GM19463 (cell line): ENCODE measurements at regions not wholly inside any gene's neighbourhood (a gene's known extent, or its start where the extent isn't known, plus 50 kb on each side); places are given as distances from the start of the nearest gene placed in this dataset.
"Not testable (repeated sequence)": the region's sequence is repeated elsewhere in the genome, so short reads cannot be mapped to it uniquely, and the experiment has no call there.

Source experiments
- ATAC-seq: cut with Tn5 transposase; IDR thresholded peaks from one replicate; pipeline ENCODE4 v1.9.1; 2021; ENCODE audit warnings: mild to moderate bottlenecking, moderate library complexity; ENCODE audit not compliant: unreplicated experiment

GRCh38 chr9:38259056-38259455 is 133.4 kb upstream of the ALDH1B1 start:
- ATAC-seq: no peak

GRCh38 chr9:38257626-38258215 is 134.8 kb upstream of the ALDH1B1 start:
- ATAC-seq: no peak

GRCh38 chr9:38256461-38256860 is 136.0 kb upstream of the ALDH1B1 start:
- ATAC-seq: no peak

- no peak for ATAC-seq
Measured at GRCh38 chr9:38255599-38255998, 136.9 kb upstream of the ALDH1B1 start.

GRCh38 chr9:38254756-38255155 is 137.7 kb upstream of the ALDH1B1 start:
- ATAC-seq: no peak

GRCh38 chr9:38254151-38254550 is 138.4 kb upstream of the ALDH1B1 start:
- no peak for ATAC-seq

GRCh38 chr9:38253200-38253599 is 139.3 kb upstream of the ALDH1B1 start:
- no peak for ATAC-seq

GRCh38 chr9:38251036-38251860 is 141.3 kb upstream of the ALDH1B1 start:
- no peak for ATAC-seq

- ATAC-seq: no peak
Measured at GRCh38 chr9:38250279-38251035, 142.0 kb upstream of the ALDH1B1 start.

GRCh38 chr9:38249587-38250210 is 142.8 kb upstream of the ALDH1B1 start:
- ATAC-seq: no peak

- no peak for ATAC-seq
Measured at GRCh38 chr9:38249049-38249448, 143.5 kb upstream of the ALDH1B1 start.

- ATAC-seq: no peak
Measured at GRCh38 chr9:38246833-38247232, 145.7 kb upstream of the ALDH1B1 start.

- no peak for ATAC-seq
Measured at GRCh38 chr9:38244971-38245370, 147.5 kb upstream of the ALDH1B1 start.

- no peak for ATAC-seq
Measured at GRCh38 chr9:38243993-38244392, 148.5 kb upstream of the ALDH1B1 start.

GRCh38 chr9:38242151-38242550 is 150.4 kb upstream of the ALDH1B1 start:
- not testable (repeated sequence) for ATAC-seq

GRCh38 chr9:38240051-38240450 is 152.5 kb upstream of the ALDH1B1 start:
- no peak for ATAC-seq

GRCh38 chr9:38235244-38235643 is 157.3 kb upstream of the ALDH1B1 start:
- no peak for ATAC-seq

- no peak for ATAC-seq
Measured at GRCh38 chr9:38234479-38235170, 157.9 kb upstream of the ALDH1B1 start.

GRCh38 chr9:38233796-38234355 is 158.6 kb upstream of the ALDH1B1 start:
- no peak for ATAC-seq

GRCh38 chr9:38233343-38233742 is 159.2 kb upstream of the ALDH1B1 start:
- no peak for ATAC-seq
